Stimulated activated effector memory CD8-positive, alpha-beta T cell treated with anti-CD3 and anti-CD28 coated beads, Interleukin-12 subunit alpha, Interleukin-12 subunit beta, amount 100 ng/mL, for 72 hours (primary cell): ENCODE measurements at regions not wholly inside any gene's neighbourhood (a gene's known extent, or its start where the extent isn't known, plus 50 kb on each side); places are given as distances from the start of the nearest gene placed in this dataset.

Experiments used
- ATAC-seq: fragments of 150-1000 bp; cut with Tn5 transposase; 2 replicates; pipeline ENCODE4 v1.10.0; 2021
- DNase-seq, 2 donors: peaks; one replicate each; pipeline ENCODE4 v3.0.0; 2021 to 2022; ENCODE audit warnings: low spot score in 2 of 2
- H3K27ac Mint-ChIP-seq: one replicate; pipeline ENCODE4 v1.8.0; 2022; ENCODE audit warnings: mild to moderate bottlenecking, mixed read lengths
- H3K36me3 Mint-ChIP-seq: one replicate; pipeline ENCODE4 v1.8.0; 2022; ENCODE audit warnings: mild to moderate bottlenecking, mixed read lengths
- H3K4me1 Mint-ChIP-seq: one replicate; pipeline ENCODE4 v1.8.0; 2022; ENCODE audit warnings: mixed read lengths
- H3K4me3 Mint-ChIP-seq: one replicate; pipeline ENCODE4 v1.8.0; 2022; ENCODE audit warnings: mild to moderate bottlenecking, mixed read lengths
- H3K9me3 Mint-ChIP-seq: one replicate; pipeline ENCODE4 v1.8.0; 2022; ENCODE audit warnings: mixed read lengths

GRCh38 chr3:151578495-151578894 lies 117.6 kb upstream of the IGSF10 start:
- H3K4me1 Mint-ChIP-seq = no peaks in the 10 kb centered on the region
- ATAC-seq (no peak), DNase-seq (no peak)
- H3K36me3 Mint-ChIP-seq = no peaks in the 10 kb centered on the region
- peaks cover 3% of the 10 kb centered on the region for H3K9me3 Mint-ChIP-seq
- H3K27ac Mint-ChIP-seq = no peak overlapping the region
- H3K4me3 Mint-ChIP-seq = no peak overlapping the region

DNA sequence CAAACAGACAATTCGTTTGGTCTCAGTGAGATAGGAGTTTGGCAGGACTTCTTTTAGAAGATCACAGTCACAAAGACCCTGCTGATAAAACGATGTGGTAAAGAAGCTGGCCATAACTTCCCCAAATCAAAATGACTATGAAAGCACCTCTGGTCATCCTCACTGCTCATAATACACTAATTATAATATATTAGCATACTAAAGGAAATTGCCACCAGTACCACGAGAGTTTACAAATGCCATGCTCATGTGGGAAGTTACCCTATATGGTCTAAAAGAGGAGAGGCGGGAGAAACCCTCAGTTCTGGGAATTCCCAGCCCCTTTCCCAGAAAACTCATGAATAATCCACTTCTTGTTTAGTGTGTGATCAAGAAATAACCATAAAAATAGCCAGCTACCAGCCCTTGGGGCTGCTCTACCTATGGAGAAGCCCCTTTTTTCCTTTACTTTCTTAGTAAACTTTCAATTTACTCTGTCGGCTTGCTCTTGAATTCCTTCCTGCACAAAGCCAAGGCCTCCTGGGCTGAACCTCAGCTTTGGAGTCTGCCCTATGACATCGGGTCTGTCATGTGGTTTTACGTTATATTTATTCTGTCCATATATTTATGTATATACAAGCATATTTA lies 115.8 kb upstream of the IGSF10 start:
- no peak overlapping the region for H3K27ac Mint-ChIP-seq
- no peak overlapping the region for H3K4me3 Mint-ChIP-seq
- H3K9me3 Mint-ChIP-seq = peaks cover 3% of the 10 kb centered on the region
- ATAC-seq (no peak), DNase-seq (no peak)
- no peaks in the 10 kb centered on the region for H3K4me1 Mint-ChIP-seq
- H3K36me3 Mint-ChIP-seq = no peaks in the 10 kb centered on the region

DNA sequence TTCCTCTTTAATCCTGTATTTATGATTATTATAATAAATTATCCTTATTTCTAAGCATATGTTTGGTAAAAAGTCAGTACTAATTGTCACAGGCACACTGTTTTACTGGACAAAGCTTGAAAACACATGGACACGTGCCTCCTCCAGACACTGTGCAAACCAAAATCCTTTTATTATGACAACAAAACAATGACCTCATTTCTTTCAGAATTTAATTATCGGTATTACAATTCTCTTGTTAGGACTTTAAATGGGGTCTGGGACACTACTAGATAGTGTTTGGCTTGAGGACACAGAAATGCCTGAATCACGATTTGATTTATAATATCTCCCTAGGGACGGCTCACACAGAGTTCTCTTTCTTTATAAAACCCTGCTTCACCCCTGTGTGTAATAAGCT lies 107.3 kb upstream of the IGSF10 start:
- Mint-ChIP-seq H3K36me3 (no peaks in the 10 kb centered on the region), H3K27ac (no peak overlapping the region), H3K9me3 (no peaks in the 10 kb centered on the region), H3K4me3 (no peak overlapping the region), H3K4me1 (no peaks in the 10 kb centered on the region)
- DNase-seq (no peak), ATAC-seq (no peak)

- H3K27ac Mint-ChIP-seq = no peak overlapping the region
- no peak for DNase-seq
- H3K4me3 Mint-ChIP-seq = no peak overlapping the region
- H3K9me3 Mint-ChIP-seq = no peaks in the 10 kb centered on the region
- no peaks in the 10 kb centered on the region for H3K36me3 Mint-ChIP-seq
- peak; percentile 8 for ATAC-seq
- H3K4me1 Mint-ChIP-seq = no peaks in the 10 kb centered on the region
Observed at GRCh38 chr3:151567477-151567876, 106.6 kb upstream of the IGSF10 start.

- H3K9me3 Mint-ChIP-seq = no peaks in the 10 kb centered on the region
- H3K36me3 Mint-ChIP-seq = no peaks in the 10 kb centered on the region
- H3K4me1 Mint-ChIP-seq = no peaks in the 10 kb centered on the region
- no peak overlapping the region for H3K27ac Mint-ChIP-seq
- DNase-seq (no peak), ATAC-seq (no peak)
- H3K4me3 Mint-ChIP-seq = no peak overlapping the region
Observed at GRCh38 chr3:151564261-151564660, 103.4 kb upstream of the IGSF10 start.

DNA sequence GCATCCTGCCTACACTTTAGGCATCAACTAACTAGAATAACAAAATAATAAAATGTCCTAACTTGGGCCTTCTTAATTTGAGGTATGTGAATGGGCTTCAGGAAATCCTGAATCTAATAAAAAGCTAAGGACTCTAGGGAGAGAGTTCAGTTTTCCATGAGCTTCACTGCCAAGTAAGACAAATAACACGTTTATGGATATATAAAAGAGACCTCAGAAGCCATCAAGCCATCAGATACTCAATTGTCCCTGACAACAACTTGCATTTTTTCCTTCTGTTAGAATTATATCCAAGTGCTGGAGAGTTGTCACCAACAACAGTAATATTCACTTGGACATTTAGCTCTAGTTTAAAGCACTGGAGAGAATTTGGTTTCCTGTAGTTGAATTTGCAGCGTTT lies 102.4 kb upstream of the IGSF10 start:
- DNase-seq = no peak
- ATAC-seq = no peak
- Mint-ChIP-seq H3K9me3 (no peaks in the 10 kb centered on the region), H3K4me3 (no peak overlapping the region), H3K36me3 (no peaks in the 10 kb centered on the region), H3K4me1 (no peaks in the 10 kb centered on the region), H3K27ac (no peak overlapping the region)

GRCh38 chr3:151562891-151563290 lies 102.0 kb upstream of the IGSF10 start:
- Mint-ChIP-seq H3K4me1 (no peaks in the 10 kb centered on the region), H3K27ac (no peak overlapping the region), H3K4me3 (no peak overlapping the region), H3K36me3 (no peaks in the 10 kb centered on the region), H3K9me3 (no peaks in the 10 kb centered on the region)
- ATAC-seq (no peak), DNase-seq (no peak)

- Mint-ChIP-seq H3K9me3 (no peaks in the 10 kb centered on the region), H3K4me1 (no peaks in the 10 kb centered on the region), H3K27ac (no peak overlapping the region), H3K4me3 (no peak overlapping the region), H3K36me3 (no peaks in the 10 kb centered on the region)
- DNase-seq = no peak
- no peak for ATAC-seq
Observed at GRCh38 chr3:151561878-151562277, 101.0 kb upstream of the IGSF10 start.

DNA sequence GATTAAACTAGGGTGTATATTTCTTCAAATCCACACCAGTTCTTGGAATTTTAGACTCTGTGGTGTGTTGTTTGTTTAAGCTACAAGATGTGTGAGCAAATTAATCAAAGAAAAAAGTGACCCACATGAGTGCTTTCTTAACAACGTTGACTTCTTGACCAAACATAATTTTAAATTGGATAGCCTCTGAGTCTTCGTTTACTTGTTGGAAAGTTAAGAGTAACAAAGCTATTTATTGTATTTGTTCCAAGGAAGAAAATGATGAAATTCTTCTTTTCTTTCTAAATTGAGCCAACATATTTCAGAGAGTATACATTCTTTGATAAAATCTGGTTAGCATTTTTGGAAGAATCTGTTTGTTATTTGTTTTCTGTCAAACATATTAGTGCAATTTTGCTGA lies 99.9 kb upstream of the IGSF10 start:
- Mint-ChIP-seq H3K4me1 (no peaks in the 10 kb centered on the region), H3K9me3 (no peaks in the 10 kb centered on the region), H3K4me3 (no peak overlapping the region), H3K27ac (no peak overlapping the region), H3K36me3 (no peaks in the 10 kb centered on the region)
- DNase-seq (no peak), ATAC-seq (no peak)

DNA sequence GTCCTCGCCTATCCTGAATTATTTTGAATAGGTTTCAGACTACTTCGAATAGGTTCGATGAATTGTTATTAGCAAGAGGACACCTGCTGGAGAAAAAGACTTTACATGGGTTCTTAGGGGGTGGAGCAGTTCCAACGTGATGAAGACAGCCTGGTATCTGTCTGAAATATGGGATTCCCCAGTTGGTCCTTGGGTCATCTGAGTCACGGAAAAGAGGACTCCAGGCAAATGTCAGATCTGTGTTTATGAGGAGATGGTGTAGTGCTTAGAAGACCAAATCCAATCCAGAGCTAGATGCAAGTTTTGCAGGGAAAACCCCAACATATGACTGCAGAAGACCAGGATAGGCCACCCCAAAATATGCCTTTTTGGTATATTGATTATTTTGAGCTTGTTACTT lies 98.9 kb upstream of the IGSF10 start:
- no peak overlapping the region for H3K4me3 Mint-ChIP-seq
- DNase-seq (no peak), ATAC-seq (no peak)
- H3K9me3 Mint-ChIP-seq = no peaks in the 10 kb centered on the region
- no peaks in the 10 kb centered on the region for H3K4me1 Mint-ChIP-seq
- H3K36me3 Mint-ChIP-seq = no peaks in the 10 kb centered on the region
- no peak overlapping the region for H3K27ac Mint-ChIP-seq

- no peak for ATAC-seq
- Mint-ChIP-seq H3K4me3 (no peak overlapping the region), H3K36me3 (no peaks in the 10 kb centered on the region), H3K27ac (no peak overlapping the region), H3K4me1 (no peaks in the 10 kb centered on the region), H3K9me3 (no peaks in the 10 kb centered on the region)
- no peak for DNase-seq
Observed at GRCh38 chr3:151558661-151559060, 97.8 kb upstream of the IGSF10 start.

DNA sequence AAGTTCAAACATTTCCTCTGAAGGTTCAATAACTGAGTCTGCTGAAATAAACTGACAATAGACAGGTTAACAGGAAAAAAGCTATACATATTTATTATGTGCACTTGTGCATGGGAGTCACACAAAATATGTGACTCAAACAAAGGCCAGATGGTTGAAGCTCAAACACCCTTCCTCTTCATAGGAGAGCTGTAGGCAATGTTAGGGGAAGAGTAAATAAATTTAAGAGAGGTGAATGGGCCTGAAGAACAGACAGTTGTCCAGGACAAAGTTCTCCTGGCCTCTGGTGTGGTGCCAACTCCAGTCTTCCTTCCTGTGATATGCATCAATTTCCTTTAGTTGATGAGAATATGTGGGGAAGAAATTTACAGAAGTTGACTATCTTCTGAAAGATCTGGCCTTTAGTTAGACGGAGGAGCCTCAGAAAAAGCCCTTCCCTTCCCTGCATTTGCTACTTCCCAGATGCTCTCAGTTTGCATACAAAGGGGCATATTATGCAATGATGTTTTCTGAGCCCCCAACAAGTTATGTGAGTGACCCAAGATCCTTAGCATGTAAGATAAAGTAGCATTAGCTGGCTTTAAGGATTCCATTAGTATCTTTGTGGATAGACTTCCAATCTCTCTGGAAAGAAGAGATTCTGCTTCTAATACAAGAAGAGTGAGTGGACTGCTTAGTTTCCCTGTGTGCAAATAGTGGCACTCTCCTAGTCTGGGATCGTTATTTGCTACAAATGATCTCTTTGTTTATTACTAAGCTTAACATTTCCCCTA lies 96.4 kb upstream of the IGSF10 start:
- Mint-ChIP-seq H3K36me3 (no peaks in the 10 kb centered on the region), H3K4me1 (no peaks in the 10 kb centered on the region), H3K9me3 (no peaks in the 10 kb centered on the region), H3K27ac (no peak overlapping the region), H3K4me3 (no peak overlapping the region)
- DNase-seq (no peak), ATAC-seq (peak; percentile 21)

GRCh38 chr3:151556596-151556995 lies 95.7 kb upstream of the IGSF10 start:
- Mint-ChIP-seq H3K4me3 (no peak overlapping the region), H3K9me3 (no peaks in the 10 kb centered on the region), H3K36me3 (no peaks in the 10 kb centered on the region), H3K27ac (no peak overlapping the region), H3K4me1 (no peaks in the 10 kb centered on the region)
- no peak for ATAC-seq
- DNase-seq = no peak

DNA sequence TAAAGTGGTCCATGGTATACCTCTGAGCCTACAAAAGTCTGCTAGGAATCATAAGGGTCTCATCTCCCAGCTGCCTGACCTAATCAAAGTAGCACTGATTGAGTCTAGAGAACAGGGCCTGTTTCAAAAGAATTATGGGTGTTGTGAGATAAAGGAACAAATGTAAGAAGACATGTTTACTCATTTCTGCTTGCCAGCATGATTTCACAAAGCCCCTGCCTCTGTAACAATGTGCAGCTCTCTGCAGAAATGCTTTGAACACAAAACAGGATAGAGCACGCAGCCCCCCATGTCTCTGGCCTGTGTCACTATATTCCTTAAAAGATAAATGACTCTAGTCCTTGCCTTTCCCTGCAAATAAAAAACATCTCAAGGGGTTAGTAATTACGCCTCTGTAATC lies 94.7 kb upstream of the IGSF10 start:
- Mint-ChIP-seq H3K4me1 (no peaks in the 10 kb centered on the region), H3K36me3 (no peaks in the 10 kb centered on the region)
- DNase-seq = no peak

DNA sequence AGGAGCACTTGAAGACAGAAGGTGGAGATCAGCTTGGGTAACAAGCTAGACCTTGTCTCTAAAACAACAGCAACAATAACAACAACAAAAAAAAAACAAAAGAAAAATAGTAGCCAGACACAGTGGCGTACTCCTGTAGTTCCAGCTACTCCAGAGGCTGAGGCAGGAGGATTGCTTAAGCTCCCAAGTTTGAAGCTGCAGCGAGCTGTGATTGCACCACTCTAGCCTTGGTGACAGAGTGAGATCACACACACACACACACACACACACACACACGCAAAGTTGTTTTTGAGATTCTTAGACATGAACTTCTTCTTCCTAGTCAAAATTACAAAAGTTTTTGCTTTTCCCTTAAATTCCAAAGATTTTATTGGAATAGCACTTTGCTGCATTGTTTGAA lies 93.0 kb upstream of the IGSF10 start:
- ATAC-seq = no peak
- no peak for DNase-seq
- Mint-ChIP-seq H3K4me3 (no peak overlapping the region), H3K36me3 (no peaks in the 10 kb centered on the region), H3K4me1 (no peaks in the 10 kb centered on the region), H3K27ac (no peak overlapping the region), H3K9me3 (no peaks in the 10 kb centered on the region)

More for the DNA sequence above, 94.7 kb upstream of the IGSF10 start:
- H3K9me3 Mint-ChIP-seq = no peaks in the 10 kb centered on the region
- no peak overlapping the region for H3K4me3 Mint-ChIP-seq
- no peak overlapping the region for H3K27ac Mint-ChIP-seq
- no peak for ATAC-seq

DNA sequence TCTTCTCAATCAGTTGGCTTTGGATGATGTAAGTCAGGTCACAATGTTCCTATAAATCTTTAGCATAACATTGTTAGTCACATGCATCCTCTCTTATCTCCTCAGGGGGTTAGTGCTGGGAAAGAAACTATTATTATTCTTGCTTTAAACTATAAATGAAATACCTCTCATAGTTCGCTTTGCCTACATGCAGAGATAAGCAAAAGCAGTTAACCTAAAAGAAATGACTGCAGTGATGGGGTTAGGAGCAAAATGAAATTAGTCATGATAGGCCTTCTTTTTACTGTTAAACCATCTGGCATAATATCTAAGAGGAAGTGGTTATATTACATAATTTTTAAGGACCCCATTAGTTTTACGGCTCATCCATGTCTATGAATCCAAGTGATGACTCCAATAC lies 91.7 kb upstream of the IGSF10 start:
- ATAC-seq (no peak), DNase-seq (no peak)
- Mint-ChIP-seq H3K27ac (no peak overlapping the region), H3K36me3 (no peaks in the 10 kb centered on the region), H3K9me3 (no peaks in the 10 kb centered on the region), H3K4me3 (no peak overlapping the region), H3K4me1 (no peaks in the 10 kb centered on the region)
